Suprapubic skin (tissue), 4 donors: ENCODE measurements at regions not wholly inside any gene's neighbourhood (a gene's known extent, or its start where the extent isn't known, plus 50 kb on each side); places are given as distances from the start of the nearest gene placed in this dataset.

Experiments
- EP300 ChIP-seq: sonication (generic); formaldehyde crosslinking; IDR thresholded peaks from one replicate; pipeline ENCODE4 v1.6.1; 2017; ENCODE audit warnings: antibody characterized with exemption
- POLR2A ChIP-seq, 2 donors: fragments of 450-650 bp; IDR thresholded peaks; one replicate each; pipeline ENCODE4 v1.6.1; 2017; ENCODE audit warnings: antibody characterized with exemption in 2 of 2, mild to moderate bottlenecking in 2 of 2, moderate library complexity in 2 of 2
- POLR2AphosphoS5 ChIP-seq, 3 donors: sonication (generic); formaldehyde crosslinking; IDR thresholded peaks; one replicate each; pipeline ENCODE4 v1.6.1; 2017; ENCODE audit warnings: antibody characterized with exemption in 3 of 3
- TF ChIP-seq, protein P1 (sequence below), 2 donors: fragments of 200-600 bp in 1 of 2; fragments of 450-650 bp in 1 of 2; sonication (generic) in 1 of 2; IDR thresholded peaks; one replicate each; pipeline ENCODE4 v1.5.1; 2016 to 2019; ENCODE audit warnings: antibody characterized with exemption in 2 of 2, mild to moderate bottlenecking in 1 of 2, moderate library complexity in 1 of 2

DNA sequence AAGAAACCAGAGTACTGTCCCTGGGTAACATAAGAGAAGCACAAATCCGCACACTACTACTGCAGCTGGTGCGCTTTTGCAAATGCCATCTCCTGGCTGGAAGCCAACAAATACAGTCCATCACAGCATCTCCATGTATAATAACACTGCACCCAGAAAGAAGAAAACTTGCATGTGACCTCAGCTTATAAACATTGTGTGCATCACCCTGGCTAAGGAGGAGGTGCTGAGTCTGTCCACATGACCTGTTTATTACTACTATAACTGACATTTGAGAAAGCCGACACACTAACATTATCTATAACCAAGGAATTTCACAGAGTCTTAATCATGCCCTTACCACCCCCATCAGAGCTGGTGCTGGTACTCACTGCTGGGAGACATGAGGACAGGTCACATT is 516.8 kb downstream of the CFAP47 start:
- TF ChIP-seq, protein P1, sequence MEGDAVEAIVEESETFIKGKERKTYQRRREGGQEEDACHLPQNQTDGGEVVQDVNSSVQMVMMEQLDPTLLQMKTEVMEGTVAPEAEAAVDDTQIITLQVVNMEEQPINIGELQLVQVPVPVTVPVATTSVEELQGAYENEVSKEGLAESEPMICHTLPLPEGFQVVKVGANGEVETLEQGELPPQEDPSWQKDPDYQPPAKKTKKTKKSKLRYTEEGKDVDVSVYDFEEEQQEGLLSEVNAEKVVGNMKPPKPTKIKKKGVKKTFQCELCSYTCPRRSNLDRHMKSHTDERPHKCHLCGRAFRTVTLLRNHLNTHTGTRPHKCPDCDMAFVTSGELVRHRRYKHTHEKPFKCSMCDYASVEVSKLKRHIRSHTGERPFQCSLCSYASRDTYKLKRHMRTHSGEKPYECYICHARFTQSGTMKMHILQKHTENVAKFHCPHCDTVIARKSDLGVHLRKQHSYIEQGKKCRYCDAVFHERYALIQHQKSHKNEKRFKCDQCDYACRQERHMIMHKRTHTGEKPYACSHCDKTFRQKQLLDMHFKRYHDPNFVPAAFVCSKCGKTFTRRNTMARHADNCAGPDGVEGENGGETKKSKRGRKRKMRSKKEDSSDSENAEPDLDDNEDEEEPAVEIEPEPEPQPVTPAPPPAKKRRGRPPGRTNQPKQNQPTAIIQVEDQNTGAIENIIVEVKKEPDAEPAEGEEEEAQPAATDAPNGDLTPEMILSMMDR (IDR thresholded peaks at IDR 0.05): no peak
- TF ChIP-seq POLR2A (IDR thresholded peaks at IDR 0.05) (no peak), EP300 (no peak), POLR2AphosphoS5 (IDR thresholded peaks at IDR 0.05) (no peak)
